ENCODE measurements at regions not wholly inside any gene's neighbourhood (a gene's known extent, or its start where the extent isn't known, plus 50 kb on each side); places are given as distances from the start of the nearest gene placed in this dataset.
"Not testable (repeated sequence)": the region's sequence is repeated elsewhere in the genome, so short reads cannot be mapped to it uniquely, and the experiment has no call there.

GRCh38 chr14:76264384-76264783 lies 111.6 kb upstream of the ESRRB start:
- no peak for DNase-seq (ENCODE audit: low read depth in 2 of 2)

DNA sequence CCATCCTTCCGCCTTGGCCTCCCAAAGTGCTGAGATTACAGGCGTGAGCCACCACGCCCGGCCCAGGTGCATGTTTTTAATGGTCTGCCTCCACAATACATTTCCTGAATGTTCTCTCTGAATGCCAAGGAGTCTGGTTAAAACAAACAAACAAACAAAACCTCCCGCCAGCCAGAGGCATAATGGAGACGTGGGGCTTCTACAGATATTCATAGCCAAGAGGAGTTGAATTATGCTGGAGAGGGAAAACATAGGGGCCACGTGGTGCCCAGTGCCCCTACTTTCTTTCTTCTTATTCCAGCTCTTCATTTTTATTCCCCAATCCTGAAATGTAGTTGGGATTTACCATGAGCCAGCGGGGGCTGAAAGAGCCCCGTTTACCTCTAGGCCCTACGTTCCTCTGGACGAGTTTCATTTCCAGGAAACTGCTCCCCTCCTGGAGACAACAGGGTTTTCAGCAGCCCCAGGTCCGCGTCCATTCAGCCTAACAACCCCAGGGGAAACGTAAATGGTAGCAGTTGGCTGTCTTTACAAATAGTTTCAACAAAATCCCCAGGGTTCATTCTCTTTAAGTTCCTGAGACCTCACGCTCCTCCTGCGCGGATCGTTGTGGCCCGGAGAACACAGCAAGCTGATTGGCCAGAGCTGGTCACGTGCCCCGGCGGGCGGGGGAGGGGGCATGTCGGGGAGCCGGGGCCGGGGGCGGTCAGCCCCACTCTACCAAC lies 108.5 kb upstream of the ESRRB start:
- DNase-seq (ENCODE audit: low read depth in 2 of 2): peak in 1 of 2 experiments; percentile 3

DNA sequence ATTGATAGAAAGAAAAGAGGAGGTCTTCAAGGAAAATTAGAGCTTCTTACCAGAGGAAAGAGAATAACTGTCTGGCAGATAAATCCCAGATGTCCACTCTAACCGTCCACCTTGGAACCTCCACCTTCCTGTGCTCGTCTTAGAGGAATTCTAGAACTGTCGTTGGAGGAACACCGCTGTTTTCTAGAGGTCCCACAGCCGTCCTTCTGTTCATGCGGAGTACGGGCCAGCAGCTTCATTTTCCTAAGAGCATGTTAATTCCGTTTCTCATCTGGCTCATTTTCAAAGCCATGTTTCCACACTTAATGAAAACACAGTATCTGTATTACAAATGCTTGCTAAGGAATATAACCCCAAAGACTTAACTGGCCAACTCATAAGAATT lies 107.9 kb upstream of the ESRRB start:
- DNase-seq (ENCODE audit: low read depth in 2 of 2): no peak

GRCh38 chr14:76268700-76269099 lies 107.2 kb upstream of the ESRRB start:
- DNase-seq (ENCODE audit: low read depth in 2 of 2): no peak

- DNase-seq (ENCODE audit: low read depth in 2 of 2): no peak
These were observed 104.7 kb upstream of the ESRRB start for GRCh38 chr14:76271041-76271755.

- DNase-seq (ENCODE audit: low read depth in 2 of 2): no peak
These were observed 103.6 kb upstream of the ESRRB start for GRCh38 chr14:76272349-76272748.

- DNase-seq (ENCODE audit: low read depth in 2 of 2): no peak
These were observed 103.2 kb upstream of the ESRRB start for GRCh38 chr14:76272774-76273173.

DNA sequence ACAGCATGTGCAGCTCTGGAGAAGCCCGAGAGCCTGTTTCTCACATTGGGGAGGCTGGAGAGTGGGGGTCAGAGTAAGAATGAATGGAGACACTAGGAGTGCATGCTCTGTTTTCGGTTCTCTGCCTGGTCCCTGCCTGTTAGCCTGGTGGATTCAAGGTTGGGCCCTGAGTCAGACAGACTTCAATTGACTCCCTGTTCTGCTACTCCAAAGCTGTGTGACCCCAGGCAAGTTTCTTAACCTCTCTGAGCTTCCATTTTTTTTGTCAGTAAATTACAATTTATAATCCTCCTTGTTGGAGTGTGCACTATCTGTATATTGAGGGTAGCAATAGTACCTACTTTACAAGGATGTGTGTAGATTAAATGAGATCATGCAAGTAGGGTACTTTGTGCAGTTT lies 102.6 kb upstream of the ESRRB start:
- no peak for DNase-seq (ENCODE audit: low read depth in 2 of 2)

- no peak for DNase-seq (ENCODE audit: low read depth in 2 of 2)
These were observed 101.6 kb upstream of the ESRRB start for GRCh38 chr14:76274324-76274723.

- DNase-seq (ENCODE audit: low read depth in 2 of 2): no peak
These were observed 98.3 kb upstream of the ESRRB start for GRCh38 chr14:76277586-76278130.

DNA sequence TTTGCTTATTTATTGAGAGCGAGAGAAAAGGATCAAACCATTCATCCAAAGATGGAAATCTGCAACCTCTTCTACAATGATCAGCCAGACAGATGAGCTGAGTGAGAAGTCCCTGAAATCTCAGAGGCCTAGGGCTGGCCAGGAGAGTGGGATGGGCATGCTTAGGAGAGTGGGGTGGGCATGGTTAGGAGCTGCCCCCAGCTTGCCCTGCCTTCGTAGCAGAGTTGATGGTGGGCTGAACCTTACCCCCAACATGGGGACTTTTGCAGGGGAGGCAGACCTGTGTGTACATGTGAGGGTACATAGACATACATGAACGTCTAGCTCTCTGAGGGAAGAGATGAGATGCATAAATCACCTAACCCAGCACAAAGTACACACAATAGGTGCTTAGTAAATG lies 95.7 kb upstream of the ESRRB start:
- DNase-seq (ENCODE audit: low read depth in 2 of 2): no peak

- DNase-seq (ENCODE audit: low read depth in 2 of 2): no peak
These were observed 93.4 kb upstream of the ESRRB start for GRCh38 chr14:76282581-76282980.

GRCh38 chr14:76287063-76287462 lies 88.9 kb upstream of the ESRRB start:
- no peak for DNase-seq (ENCODE audit: low read depth in 2 of 2)

GRCh38 chr14:76289276-76289675 lies 86.7 kb upstream of the ESRRB start:
- DNase-seq (ENCODE audit: low read depth in 2 of 2): no peak

DNA sequence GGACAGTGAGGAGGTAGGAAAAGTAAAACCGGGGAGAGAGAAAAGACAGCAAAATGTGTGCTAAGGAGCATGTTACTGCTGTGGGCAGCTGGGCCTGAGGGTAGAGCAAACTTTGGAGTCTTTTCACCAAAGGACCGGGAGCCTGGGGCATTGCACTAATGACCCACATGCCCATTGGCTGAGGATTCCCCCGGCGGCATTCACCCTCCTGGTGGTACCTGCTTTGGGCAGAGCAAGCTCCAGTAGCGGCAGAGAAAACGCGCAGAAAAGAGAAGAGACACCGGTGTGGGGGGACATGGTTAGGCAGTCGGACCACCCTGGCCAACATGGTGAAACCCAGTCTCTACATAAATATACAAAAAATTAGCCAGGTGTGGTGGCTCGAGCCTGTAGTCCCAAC lies 83.4 kb upstream of the ESRRB start:
- no peak for DNase-seq (ENCODE audit: low read depth in 2 of 2)

DNA sequence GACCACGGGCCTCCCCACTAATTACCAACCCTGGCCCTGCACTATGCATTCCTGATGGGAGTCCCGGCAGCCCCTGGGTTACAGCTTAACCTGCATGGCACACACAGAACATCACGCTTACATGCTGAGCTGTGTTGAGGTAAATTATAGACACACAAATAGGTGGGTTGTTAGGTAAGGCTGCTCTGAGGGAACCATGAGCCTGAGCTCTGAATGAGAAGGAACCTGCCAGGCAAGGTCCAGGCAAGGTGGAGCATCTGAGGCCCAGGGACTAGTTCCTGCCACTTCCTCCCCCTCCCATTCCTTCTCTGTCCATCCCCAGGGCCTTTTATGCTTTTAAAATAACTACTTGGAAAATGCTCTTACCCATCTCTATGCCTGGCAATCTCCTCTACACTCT lies 82.7 kb upstream of the ESRRB start:
- no peak for DNase-seq (ENCODE audit: low read depth in 2 of 2)

DNA sequence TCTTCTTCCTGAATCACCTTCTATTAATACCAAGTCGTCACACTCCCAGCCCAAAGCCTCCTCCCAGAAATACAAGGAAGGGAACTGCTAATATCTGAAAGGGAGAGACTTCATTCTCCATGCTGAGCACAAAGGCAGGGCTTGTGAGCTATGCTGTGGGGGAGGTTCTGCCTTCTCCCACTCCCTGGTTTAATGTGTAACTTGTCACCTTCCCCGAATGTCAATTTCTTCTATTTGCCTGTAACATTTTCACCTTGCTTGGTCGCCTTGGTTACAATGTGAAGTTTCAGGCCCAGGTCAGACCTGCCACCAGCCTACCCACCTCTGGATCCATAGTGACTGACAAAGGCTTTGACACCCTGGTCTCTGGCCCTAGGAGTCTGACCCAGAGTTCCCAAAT lies 82.0 kb upstream of the ESRRB start:
- DNase-seq (ENCODE audit: low read depth in 2 of 2): no peak

DNA sequence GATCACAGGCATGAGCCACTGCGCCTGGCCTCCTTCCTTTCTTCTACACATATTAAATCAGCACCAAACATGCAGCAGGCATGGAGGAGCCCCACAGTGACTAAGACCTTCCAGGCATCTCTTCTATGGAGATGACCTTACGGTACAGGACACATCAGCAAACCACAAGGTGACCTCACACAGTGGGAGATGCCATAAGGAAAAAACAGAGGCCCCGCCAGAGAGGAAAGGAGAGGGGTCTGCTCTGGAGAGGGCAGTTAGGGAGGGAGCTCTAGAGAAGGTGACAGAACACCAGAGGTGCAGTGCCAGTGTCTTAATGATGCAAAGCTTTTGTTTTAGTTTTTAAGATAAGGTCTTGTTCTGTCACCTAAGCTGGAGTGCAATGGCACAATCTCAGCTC lies 81.1 kb upstream of the ESRRB start:
- no peak for DNase-seq (ENCODE audit: low read depth in 2 of 2)

GRCh38 chr14:76298896-76299295 lies 77.0 kb upstream of the ESRRB start:
- DNase-seq (ENCODE audit: low read depth in 2 of 2): no peak

DNA sequence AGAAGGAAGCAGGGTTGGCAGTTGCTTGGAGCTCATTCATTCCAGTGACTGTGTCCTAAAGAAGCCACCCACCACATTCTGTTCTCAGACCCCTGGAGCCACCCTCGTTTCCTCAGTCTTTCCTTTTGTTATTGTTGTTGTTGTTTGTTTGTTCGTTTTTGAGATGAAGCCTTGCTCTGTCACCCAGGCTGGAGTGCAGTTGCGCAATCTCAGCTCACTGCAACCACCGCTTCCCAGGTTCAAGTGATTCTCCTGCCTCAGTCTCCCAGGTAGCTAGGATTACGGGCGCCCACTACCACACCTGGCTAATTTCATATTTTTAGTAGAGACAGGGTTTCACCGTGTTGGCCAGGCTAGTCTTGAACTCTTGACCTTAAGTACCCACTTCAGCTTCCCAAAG lies 72.7 kb upstream of the ESRRB start:
- not testable (repeated sequence) for DNase-seq (ENCODE audit: low read depth in 2 of 2)

GRCh38 chr14:76304536-76305267 lies 71.2 kb upstream of the ESRRB start:
- DNase-seq (ENCODE audit: low read depth in 2 of 2): no peak

DNA sequence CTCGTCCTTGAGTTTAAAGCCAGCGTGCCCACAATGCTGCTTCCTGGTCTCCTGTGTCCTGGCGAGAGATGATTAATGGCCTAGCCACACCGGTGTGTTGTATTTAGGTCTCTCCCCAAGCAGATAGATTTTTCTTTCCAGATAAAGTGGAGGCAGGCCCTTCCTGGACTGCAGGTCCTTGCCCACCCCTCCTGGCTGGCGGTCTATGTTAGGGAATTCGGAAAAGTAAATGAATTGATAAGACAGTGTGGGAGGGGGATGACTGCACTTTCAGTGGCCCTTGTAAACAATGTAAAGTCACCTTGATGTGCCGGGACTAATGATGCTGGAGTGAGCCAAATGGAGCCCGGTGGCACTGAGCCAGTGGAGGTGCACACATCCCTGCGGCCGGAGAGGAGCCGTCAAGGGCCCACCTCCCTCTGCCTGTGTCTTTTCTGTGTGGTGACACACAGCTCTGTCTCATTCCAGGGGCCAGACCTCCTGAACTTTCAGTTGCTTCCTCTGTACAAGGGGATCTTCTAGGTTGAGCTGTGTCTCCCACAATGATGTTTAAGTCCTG lies 70.6 kb upstream of the ESRRB start:
- no peak for DNase-seq (ENCODE audit: low read depth in 2 of 2)

Data from stimulated activated CD4-positive, alpha-beta T cell treated with anti-CD3 and anti-CD28 coated beads, Interleukin-12 subunit alpha, Interleukin-12 subunit beta, amount 100 ng/mL, for 24 hours (primary cell).